ENCODE measurements at regions not wholly inside any gene's neighbourhood (a gene's known extent, or its start where the extent isn't known, plus 50 kb on each side); places are given as distances from the start of the nearest gene placed in this dataset.

DNA sequence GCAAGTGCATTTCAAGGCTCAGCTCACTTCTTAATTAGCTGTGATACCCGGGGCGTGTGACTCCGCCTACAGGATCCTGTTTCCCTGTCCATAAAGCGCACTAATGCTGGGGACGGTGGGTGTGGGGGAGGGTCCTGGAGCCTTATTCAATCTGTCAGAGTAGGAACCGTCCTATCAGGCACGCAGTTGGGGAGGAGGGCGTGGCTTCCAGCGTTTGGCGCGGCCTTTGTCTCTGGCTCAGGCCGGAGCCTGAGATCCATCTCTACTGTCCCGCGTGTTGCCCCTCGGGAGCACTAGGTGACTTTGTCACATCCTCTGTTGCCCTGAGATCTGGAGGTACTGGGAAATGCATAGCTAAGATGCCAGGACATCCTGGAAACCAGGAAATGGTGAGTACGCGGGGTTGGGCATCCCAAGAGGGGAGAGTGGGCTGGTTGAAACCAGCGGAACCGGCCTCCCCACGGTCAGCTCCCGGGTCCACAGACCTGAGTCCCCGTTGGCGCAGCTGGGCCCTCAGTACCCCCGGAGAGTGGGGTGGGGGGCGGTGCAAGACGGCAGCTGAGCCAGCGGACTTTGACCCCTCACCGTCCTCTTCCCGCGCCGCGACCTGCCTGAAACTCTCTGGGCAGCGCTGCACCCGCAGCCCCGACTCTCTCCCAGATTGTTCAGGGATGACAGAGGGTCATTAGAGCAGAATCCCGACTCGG, 104.4 kb upstream of the ZNF92 start:
- TF ChIP-seq, protein P1, sequence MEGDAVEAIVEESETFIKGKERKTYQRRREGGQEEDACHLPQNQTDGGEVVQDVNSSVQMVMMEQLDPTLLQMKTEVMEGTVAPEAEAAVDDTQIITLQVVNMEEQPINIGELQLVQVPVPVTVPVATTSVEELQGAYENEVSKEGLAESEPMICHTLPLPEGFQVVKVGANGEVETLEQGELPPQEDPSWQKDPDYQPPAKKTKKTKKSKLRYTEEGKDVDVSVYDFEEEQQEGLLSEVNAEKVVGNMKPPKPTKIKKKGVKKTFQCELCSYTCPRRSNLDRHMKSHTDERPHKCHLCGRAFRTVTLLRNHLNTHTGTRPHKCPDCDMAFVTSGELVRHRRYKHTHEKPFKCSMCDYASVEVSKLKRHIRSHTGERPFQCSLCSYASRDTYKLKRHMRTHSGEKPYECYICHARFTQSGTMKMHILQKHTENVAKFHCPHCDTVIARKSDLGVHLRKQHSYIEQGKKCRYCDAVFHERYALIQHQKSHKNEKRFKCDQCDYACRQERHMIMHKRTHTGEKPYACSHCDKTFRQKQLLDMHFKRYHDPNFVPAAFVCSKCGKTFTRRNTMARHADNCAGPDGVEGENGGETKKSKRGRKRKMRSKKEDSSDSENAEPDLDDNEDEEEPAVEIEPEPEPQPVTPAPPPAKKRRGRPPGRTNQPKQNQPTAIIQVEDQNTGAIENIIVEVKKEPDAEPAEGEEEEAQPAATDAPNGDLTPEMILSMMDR (IDR thresholded peaks at IDR 0.05): no peak
- no peak for TF ChIP-seq ZFX (IDR thresholded peaks at IDR 0.05; ENCODE audit: borderline replicate concordance)
